ENCODE measurements at regions not wholly inside any gene's neighbourhood (a gene's known extent, or its start where the extent isn't known, plus 50 kb on each side); places are given as distances from the start of the nearest gene placed in this dataset.

DNA sequence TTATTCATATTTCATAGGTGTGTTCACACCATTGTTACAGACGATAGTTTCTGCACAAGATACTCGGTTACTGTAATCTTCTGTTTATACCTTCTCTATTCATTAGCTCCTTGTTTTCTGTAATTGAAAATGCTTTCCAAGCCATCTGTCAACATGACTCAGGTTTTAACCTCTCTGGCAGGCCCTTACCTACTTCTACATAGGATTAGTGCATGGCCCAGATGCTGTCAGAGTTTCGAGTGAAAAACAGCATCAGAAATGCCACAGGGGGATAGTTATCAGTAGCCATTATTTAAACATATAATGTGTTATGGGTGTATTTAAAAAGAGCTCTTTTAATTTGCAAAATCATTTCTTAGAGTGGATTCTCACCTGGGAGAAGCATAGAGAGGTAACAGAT, 596.4 kb downstream of the FBXO15 start:
- H3K9me3 Mint-ChIP-seq, result no peaks in the 10 kb centered on the region
- H3K27me3 Mint-ChIP-seq, result no peaks in the 10 kb centered on the region
- H3K4me1 Mint-ChIP-seq (ENCODE audit: unreplicated experiment), result no peaks in the 10 kb centered on the region
- no peak overlapping the region for H3K27ac Mint-ChIP-seq
- H3K4me3 Mint-ChIP-seq, result no peak overlapping the region
- H3K36me3 Mint-ChIP-seq, result no peaks in the 10 kb centered on the region
- no peak for DNase-seq (ENCODE audit: extremely low spot score, unreplicated experiment)
- TF ChIP-seq, protein P1, sequence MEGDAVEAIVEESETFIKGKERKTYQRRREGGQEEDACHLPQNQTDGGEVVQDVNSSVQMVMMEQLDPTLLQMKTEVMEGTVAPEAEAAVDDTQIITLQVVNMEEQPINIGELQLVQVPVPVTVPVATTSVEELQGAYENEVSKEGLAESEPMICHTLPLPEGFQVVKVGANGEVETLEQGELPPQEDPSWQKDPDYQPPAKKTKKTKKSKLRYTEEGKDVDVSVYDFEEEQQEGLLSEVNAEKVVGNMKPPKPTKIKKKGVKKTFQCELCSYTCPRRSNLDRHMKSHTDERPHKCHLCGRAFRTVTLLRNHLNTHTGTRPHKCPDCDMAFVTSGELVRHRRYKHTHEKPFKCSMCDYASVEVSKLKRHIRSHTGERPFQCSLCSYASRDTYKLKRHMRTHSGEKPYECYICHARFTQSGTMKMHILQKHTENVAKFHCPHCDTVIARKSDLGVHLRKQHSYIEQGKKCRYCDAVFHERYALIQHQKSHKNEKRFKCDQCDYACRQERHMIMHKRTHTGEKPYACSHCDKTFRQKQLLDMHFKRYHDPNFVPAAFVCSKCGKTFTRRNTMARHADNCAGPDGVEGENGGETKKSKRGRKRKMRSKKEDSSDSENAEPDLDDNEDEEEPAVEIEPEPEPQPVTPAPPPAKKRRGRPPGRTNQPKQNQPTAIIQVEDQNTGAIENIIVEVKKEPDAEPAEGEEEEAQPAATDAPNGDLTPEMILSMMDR (conservative IDR thresholded peaks at IDR 0.05), result no peak

DNA sequence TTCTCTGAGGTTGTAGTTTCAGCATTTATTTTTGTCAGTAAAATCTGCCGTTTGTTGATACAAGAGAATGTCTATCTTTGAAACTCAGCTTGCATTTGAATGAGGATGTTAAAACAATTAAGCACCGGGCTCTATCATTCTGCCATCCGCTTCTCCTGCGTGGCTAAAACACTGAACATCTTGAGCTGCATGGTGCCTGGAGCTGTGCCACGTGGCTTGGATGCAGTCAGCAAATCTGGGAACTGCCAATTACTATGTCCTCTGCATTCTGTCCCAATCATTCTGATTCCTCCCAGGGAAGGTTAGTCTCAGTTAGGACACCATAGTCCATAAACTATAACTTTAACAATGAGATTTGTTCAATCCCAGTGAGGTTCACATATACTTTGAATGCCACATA, 598.4 kb downstream of the FBXO15 start:
- Mint-ChIP-seq H3K4me1 (ENCODE audit: unreplicated experiment) (no peaks in the 10 kb centered on the region), H3K9me3 (no peaks in the 10 kb centered on the region), H3K27me3 (no peaks in the 10 kb centered on the region), H3K4me3 (no peak overlapping the region), H3K27ac (no peak overlapping the region), H3K36me3 (no peaks in the 10 kb centered on the region)
- no peak for DNase-seq (ENCODE audit: extremely low spot score, unreplicated experiment)
- TF ChIP-seq, protein P1 (conservative IDR thresholded peaks at IDR 0.05), result no peak

DNA sequence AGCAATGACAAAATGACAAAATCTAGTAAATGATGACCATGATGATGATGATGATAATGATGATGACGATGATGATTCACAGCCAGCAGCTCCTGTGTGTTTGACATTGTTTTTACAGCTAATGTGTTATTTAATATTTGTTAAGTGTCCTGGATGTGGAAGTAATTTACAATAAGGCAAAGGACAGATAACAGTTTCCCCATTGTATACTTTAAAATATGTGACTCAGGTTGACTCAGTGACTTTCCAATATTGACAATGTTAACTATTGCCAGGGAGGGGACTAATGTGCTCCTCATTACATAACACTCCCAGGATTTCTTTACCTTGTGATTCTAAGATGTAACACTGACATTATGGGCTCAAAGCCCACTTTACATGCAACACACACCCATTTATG, 602.2 kb downstream of the FBXO15 start:
- DNase-seq (ENCODE audit: extremely low spot score, unreplicated experiment), result no peak
- no peak overlapping the region for H3K4me3 Mint-ChIP-seq
- no peaks in the 10 kb centered on the region for H3K27me3 Mint-ChIP-seq
- no peaks in the 10 kb centered on the region for H3K9me3 Mint-ChIP-seq
- H3K36me3 Mint-ChIP-seq, result no peaks in the 10 kb centered on the region
- H3K27ac Mint-ChIP-seq, result no peak overlapping the region
- TF ChIP-seq, protein P1 (conservative IDR thresholded peaks at IDR 0.05), result no peak
- no peaks in the 10 kb centered on the region for H3K4me1 Mint-ChIP-seq (ENCODE audit: unreplicated experiment)

- TF ChIP-seq, protein P1 (conservative IDR thresholded peaks at IDR 0.05), result no peak
- Mint-ChIP-seq H3K4me1 (ENCODE audit: unreplicated experiment) (no peaks in the 10 kb centered on the region), H3K27me3 (no peaks in the 10 kb centered on the region), H3K27ac (no peak overlapping the region), H3K4me3 (no peak overlapping the region), H3K36me3 (no peaks in the 10 kb centered on the region), H3K9me3 (no peaks in the 10 kb centered on the region)
- DNase-seq (ENCODE audit: extremely low spot score, unreplicated experiment), result no peak
These were observed 603.0 kb downstream of the FBXO15 start for GRCh38 chr18:73544617-73545016.

DNA sequence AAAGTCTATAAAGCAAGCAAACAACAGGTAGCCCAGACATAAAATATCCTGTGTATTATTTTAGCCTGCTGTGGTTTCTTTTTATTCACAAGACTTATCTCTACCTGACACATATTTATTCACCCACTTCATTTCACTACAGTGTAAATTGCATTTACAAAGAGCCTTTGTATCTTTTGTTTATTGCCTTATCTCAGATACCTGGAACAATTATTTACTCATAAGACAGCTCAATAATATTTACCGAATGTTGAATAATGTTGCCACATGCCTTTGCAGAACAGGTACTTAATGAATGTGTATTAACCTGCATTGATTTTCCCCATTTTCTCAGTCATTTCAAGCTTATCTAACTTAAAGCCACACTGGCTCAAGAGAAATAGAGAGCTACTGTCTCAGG, 603.6 kb downstream of the FBXO15 start:
- H3K4me1 Mint-ChIP-seq (ENCODE audit: unreplicated experiment), result no peaks in the 10 kb centered on the region
- no peak overlapping the region for H3K27ac Mint-ChIP-seq
- H3K9me3 Mint-ChIP-seq, result no peaks in the 10 kb centered on the region
- no peaks in the 10 kb centered on the region for H3K27me3 Mint-ChIP-seq
- H3K36me3 Mint-ChIP-seq, result no peaks in the 10 kb centered on the region
- H3K4me3 Mint-ChIP-seq, result no peak overlapping the region
- TF ChIP-seq, protein P1 (conservative IDR thresholded peaks at IDR 0.05), result no peak
- no peak for DNase-seq (ENCODE audit: extremely low spot score, unreplicated experiment)

GRCh38 chr18:73535990-73536389, 611.6 kb downstream of the FBXO15 start:
- Mint-ChIP-seq H3K27ac (no peak overlapping the region), H3K4me1 (ENCODE audit: unreplicated experiment) (no peaks in the 10 kb centered on the region), H3K27me3 (peaks cover 3% of the 10 kb centered on the region), H3K4me3 (no peak overlapping the region), H3K36me3 (no peaks in the 10 kb centered on the region), H3K9me3 (peaks cover 4% of the 10 kb centered on the region)
- DNase-seq (ENCODE audit: extremely low spot score, unreplicated experiment), result no peak
- TF ChIP-seq, protein P1 (conservative IDR thresholded peaks at IDR 0.05), result no peak

All from type B pancreatic cell (in vitro differentiated cells).